WTC11 (cell line): ENCODE measurements at regions not wholly inside any gene's neighbourhood (a gene's known extent, or its start where the extent isn't known, plus 50 kb on each side); places are given as distances from the start of the nearest gene placed in this dataset.

ENCODE experiments used
- ATAC-seq: fragments of 200-7000 bp; cut with Tn5 transposase; 2 replicates; pipeline ENCODE4 v1.10.0; 2021; ENCODE audit warnings: mild to moderate bottlenecking, moderate library complexity
- CTCF ChIA-PET: fragments of 300-600 bp; sonication (Branson Sonifier 250); formaldehyde crosslinking; loops from one replicate; lab custom pipeline; 2021; ENCODE audit warnings: antibody characterized with exemption; lab: Charles Lee
- POLR2A ChIA-PET: fragments of 350-600 bp; sonication (Branson Sonifier 250); formaldehyde crosslinking; loops from one replicate; lab custom pipeline; 2021; ENCODE audit warnings: antibody characterized with exemption; lab: Charles Lee
- DNase-seq: peaks from one replicate; pipeline ENCODE4 v3.0.0; 2021; ENCODE audit warnings: low spot score
- H3K27ac Mint-ChIP-seq: 2 replicates; pipeline ENCODE4 v1.8.0; 2021; ENCODE audit warnings: mixed read lengths
- H3K27me3 Mint-ChIP-seq: 2 replicates; pipeline ENCODE4 v1.8.0; 2021; ENCODE audit warnings: low read depth, mild to moderate bottlenecking, moderate library complexity, mixed read lengths
- H3K36me3 Mint-ChIP-seq: 2 replicates; pipeline ENCODE4 v1.8.0; 2021; ENCODE audit warnings: mixed read lengths
- H3K4me1 Mint-ChIP-seq: 2 replicates; pipeline ENCODE4 v1.8.0; 2022; ENCODE audit warnings: mixed read lengths
- H3K4me3 Mint-ChIP-seq: 2 replicates; pipeline ENCODE4 v1.8.0; 2021; ENCODE audit warnings: mild to moderate bottlenecking, moderate library complexity, mixed read lengths
- H3K9me3 Mint-ChIP-seq: 2 replicates; pipeline ENCODE4 v1.8.0; 2021; ENCODE audit warnings: mixed read lengths
- ARID4B ChIP-seq: sonication (generic); formaldehyde crosslinking; IDR thresholded peaks from 2 replicates; pipeline ENCODE4 v1.8.0; 2023; ENCODE audit warnings: missing genetic modification reagents, mild to moderate bottlenecking, borderline replicate concordance
- ETV6 ChIP-seq: sonication (generic); formaldehyde crosslinking; IDR thresholded peaks from 2 replicates; pipeline ENCODE4 v1.8.1; 2022; ENCODE audit warnings: mild to moderate bottlenecking, missing genetic modification reagents
- FOXP4 ChIP-seq: sonication (generic); formaldehyde crosslinking; IDR thresholded peaks from 2 replicates; pipeline ENCODE4 v1.8.0; 2022; ENCODE audit warnings: mild to moderate bottlenecking, missing genetic modification reagents
- GABPB1 ChIP-seq: sonication (generic); formaldehyde crosslinking; IDR thresholded peaks from 2 replicates; pipeline ENCODE4 v1.8.1; 2023; ENCODE audit warnings: mild to moderate bottlenecking, missing genetic modification reagents
- GRHL2 ChIP-seq: fragments of 250-450 bp; sonication (Bioruptor Pico); IDR thresholded peaks from 2 replicates; pipeline ENCODE4 v1.8.0; 2022; ENCODE audit warnings: mild to moderate bottlenecking, moderate library complexity; ENCODE audit not compliant: insufficient replicate concordance, severe bottlenecking
- GTF2I ChIP-seq: fragments of 250-450 bp; sonication (Bioruptor Pico); conservative IDR thresholded peaks from 2 replicates; pipeline ENCODE4 v1.4.0; 2021; ENCODE audit warnings: mild to moderate bottlenecking
- MAX ChIP-seq: sonication (generic); formaldehyde crosslinking; IDR thresholded peaks from 2 replicates; pipeline ENCODE4 v1.8.0; 2022; ENCODE audit warnings: mild to moderate bottlenecking, missing genetic modification reagents
- NFE2L1 ChIP-seq: sonication (generic); formaldehyde crosslinking; IDR thresholded peaks from 2 replicates; pipeline ENCODE4 v1.8.1; 2023; ENCODE audit warnings: missing genetic modification reagents
- NFYB ChIP-seq: sonication (generic); formaldehyde crosslinking; conservative IDR thresholded peaks from 2 replicates; pipeline ENCODE4 v1.8.0; 2022; ENCODE audit warnings: low read depth, missing genetic modification reagents
- PRRX2 ChIP-seq: fragments of 250-450 bp; sonication (Bioruptor Pico); IDR thresholded peaks from 2 replicates; pipeline ENCODE4 v1.8.0; 2021; ENCODE audit warnings: mild to moderate bottlenecking
- SMAD4 ChIP-seq: sonication (generic); formaldehyde crosslinking; IDR thresholded peaks from 2 replicates; pipeline ENCODE4 v1.8.0; 2022; ENCODE audit warnings: mild to moderate bottlenecking, missing genetic modification reagents
- TEAD1 ChIP-seq: sonication (generic); formaldehyde crosslinking; IDR thresholded peaks from 2 replicates; pipeline ENCODE4 v1.8.0; 2022; ENCODE audit warnings: mild to moderate bottlenecking, missing genetic modification reagents
- ZBTB43 ChIP-seq: sonication (generic); formaldehyde crosslinking; IDR thresholded peaks from 2 replicates; pipeline ENCODE4 v1.8.1; 2023; ENCODE audit warnings: mild to moderate bottlenecking, missing genetic modification reagents
- ZNF138 ChIP-seq: sonication (generic); formaldehyde crosslinking; conservative IDR thresholded peaks from 2 replicates; pipeline ENCODE4 v1.8.1; 2022; ENCODE audit warnings: mild to moderate bottlenecking, moderate library complexity, missing genetic modification reagents
- ZNF263 ChIP-seq: sonication (generic); formaldehyde crosslinking; IDR thresholded peaks from 2 replicates; pipeline ENCODE4 v1.8.1; 2022; ENCODE audit warnings: low read depth, mild to moderate bottlenecking, moderate library complexity, missing genetic modification reagents
- ZNF416 ChIP-seq: fragments of 250-450 bp; sonication (Bioruptor Pico); IDR thresholded peaks from 2 replicates; pipeline ENCODE4 v1.9.0; 2021; ENCODE audit warnings: mild to moderate bottlenecking, inconsistent platforms
- ZNF671 ChIP-seq: fragments of 250-450 bp; sonication (Bioruptor Pico); IDR thresholded peaks from 2 replicates; pipeline ENCODE4 v1.8.0; 2021; ENCODE audit warnings: mild to moderate bottlenecking
- TF ChIP-seq, protein P1 (sequence below): fragments of 200-600 bp; IDR thresholded peaks from 2 replicates; pipeline ENCODE4 v1.8.0; 2022; ENCODE audit warnings: antibody characterized with exemption
- TF ChIP-seq, protein P2 (sequence below): sonication (generic); formaldehyde crosslinking; IDR thresholded peaks from 2 replicates; pipeline ENCODE4 v1.8.0; 2023; ENCODE audit warnings: mild to moderate bottlenecking, missing genetic modification reagents

DNA sequence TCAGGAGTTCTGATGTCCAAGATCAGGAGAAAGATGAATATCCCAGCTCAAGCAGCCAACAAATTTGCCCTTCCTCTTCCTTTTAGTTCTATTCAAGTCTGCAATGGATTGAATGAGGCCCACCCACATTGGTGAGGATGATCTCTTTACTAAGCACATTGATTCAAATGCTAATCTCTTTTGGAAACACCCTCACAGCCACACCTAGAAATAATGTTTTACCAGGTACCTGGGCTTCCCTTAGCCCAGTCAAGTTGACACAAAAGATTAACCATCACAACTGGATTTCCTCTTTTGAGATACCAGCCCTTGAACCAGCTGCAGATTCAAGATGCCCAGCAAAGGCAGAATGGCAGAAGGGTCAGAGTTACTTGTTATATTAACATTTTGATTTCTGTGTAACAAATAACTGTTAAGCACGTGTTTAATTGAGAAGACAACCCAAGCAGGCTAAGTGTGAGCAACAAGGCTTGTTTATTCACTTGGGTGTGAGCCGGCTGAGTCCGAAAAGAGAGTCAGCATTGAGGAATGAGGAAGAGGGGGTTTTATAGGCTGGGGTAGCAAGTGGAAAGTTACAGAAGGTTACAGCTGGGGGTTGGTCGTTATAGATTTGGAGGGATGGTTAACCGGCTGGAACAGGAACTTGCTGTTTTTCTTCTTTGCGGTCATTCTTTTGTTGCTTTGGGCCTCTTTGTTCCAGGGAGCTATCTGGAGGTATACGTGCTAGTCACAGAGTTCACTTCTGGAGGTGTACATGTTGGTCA lies 180.3 kb downstream of the EMP1 start:
- CTCF ChIA-PET: interaction anchor here (0.6 to 6.4 kb wide), 3 partner anchors 15 to 121 kb away, joined by 3 to 59 read pairs (median 3); no protein-coding TSS in a partner anchor
- DNase-seq: no peak
- no peak overlapping the region for H3K4me3 Mint-ChIP-seq
- H3K9me3 Mint-ChIP-seq: peaks cover 15% of the 10 kb centered on the region
- peak; percentile 82 for TF ChIP-seq ZNF416
- no peak for TF ChIP-seq GRHL2 (CRISPR knock-in tag)
- TF ChIP-seq, all 79 proteins: peak for 1
- Mint-ChIP-seq H3K27ac (no peak overlapping the region), H3K36me3 (peaks cover 16% of the 10 kb centered on the region), H3K4me1 (peaks cover 8% of the 10 kb centered on the region), H3K27me3 (no peaks in the 10 kb centered on the region; the same call in none of the 2 replicates)
- peak; percentile 44 for ATAC-seq
- POLR2A ChIA-PET: no interaction called here

DNA sequence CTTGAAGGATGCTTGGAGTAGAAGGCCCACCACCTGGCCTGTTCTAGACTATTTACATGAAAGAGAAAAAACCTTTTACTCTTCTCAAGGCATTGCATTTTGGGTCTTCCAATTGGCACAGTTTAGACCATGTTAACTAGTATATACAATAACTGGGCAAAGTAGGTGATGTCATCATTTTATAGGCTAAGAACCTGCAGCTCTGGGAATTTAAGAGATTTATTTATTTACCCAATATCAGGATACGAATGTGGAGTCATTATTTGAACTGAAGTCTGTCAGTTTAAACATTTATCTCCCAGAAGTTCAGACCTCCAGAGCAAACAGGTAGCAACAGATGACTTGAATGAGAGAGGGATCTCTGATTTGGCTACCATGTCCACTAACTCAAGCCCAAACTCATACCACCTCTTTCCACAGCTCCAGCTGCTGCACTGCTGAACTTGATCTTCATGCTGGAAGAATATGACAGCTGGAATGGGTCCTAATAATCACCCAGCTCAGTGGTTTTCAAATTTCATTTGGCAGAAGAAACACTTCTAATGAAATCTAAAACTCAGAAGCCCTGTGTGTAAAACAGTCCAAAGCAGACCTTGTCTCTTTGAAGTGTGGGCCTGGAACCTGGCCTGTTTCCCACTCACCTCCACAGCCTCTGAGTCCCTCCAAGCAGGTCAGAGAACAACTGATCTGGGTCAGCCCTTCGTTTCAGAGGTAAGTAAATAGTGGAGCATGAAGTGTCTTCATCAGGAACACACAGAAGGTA lies 179.2 kb downstream of the EMP1 start:
- Mint-ChIP-seq H3K36me3 (peaks cover 16% of the 10 kb centered on the region), H3K27me3 (peaks cover 2% of the 10 kb centered on the region), H3K27ac (no peak overlapping the region), H3K4me3 (no peak overlapping the region), H3K9me3 (peaks cover 15% of the 10 kb centered on the region), H3K4me1 (peaks cover 8% of the 10 kb centered on the region)
- ChIA-PET POLR2A (no interaction called here), CTCF (interaction anchor here (0.6 to 6.4 kb wide), 2 partner anchors 14 to 120 kb away, joined by 3 to 59 read pairs; no protein-coding TSS in a partner anchor)
- DNase-seq (no peak), ATAC-seq (no peak)
- TF ChIP-seq ZBTB43 (CRISPR knock-in tag): no peak
- no peak for TF ChIP-seq ZNF263 (CRISPR knock-in tag)
- no peak for TF ChIP-seq PRRX2 (CRISPR knock-in tag)
- TF ChIP-seq ZNF671 (CRISPR knock-in tag): no peak
- no peak for TF ChIP-seq GTF2I (CRISPR knock-in tag)
- TF ChIP-seq, protein P1, sequence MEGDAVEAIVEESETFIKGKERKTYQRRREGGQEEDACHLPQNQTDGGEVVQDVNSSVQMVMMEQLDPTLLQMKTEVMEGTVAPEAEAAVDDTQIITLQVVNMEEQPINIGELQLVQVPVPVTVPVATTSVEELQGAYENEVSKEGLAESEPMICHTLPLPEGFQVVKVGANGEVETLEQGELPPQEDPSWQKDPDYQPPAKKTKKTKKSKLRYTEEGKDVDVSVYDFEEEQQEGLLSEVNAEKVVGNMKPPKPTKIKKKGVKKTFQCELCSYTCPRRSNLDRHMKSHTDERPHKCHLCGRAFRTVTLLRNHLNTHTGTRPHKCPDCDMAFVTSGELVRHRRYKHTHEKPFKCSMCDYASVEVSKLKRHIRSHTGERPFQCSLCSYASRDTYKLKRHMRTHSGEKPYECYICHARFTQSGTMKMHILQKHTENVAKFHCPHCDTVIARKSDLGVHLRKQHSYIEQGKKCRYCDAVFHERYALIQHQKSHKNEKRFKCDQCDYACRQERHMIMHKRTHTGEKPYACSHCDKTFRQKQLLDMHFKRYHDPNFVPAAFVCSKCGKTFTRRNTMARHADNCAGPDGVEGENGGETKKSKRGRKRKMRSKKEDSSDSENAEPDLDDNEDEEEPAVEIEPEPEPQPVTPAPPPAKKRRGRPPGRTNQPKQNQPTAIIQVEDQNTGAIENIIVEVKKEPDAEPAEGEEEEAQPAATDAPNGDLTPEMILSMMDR: no peak
- TF ChIP-seq, protein P2, sequence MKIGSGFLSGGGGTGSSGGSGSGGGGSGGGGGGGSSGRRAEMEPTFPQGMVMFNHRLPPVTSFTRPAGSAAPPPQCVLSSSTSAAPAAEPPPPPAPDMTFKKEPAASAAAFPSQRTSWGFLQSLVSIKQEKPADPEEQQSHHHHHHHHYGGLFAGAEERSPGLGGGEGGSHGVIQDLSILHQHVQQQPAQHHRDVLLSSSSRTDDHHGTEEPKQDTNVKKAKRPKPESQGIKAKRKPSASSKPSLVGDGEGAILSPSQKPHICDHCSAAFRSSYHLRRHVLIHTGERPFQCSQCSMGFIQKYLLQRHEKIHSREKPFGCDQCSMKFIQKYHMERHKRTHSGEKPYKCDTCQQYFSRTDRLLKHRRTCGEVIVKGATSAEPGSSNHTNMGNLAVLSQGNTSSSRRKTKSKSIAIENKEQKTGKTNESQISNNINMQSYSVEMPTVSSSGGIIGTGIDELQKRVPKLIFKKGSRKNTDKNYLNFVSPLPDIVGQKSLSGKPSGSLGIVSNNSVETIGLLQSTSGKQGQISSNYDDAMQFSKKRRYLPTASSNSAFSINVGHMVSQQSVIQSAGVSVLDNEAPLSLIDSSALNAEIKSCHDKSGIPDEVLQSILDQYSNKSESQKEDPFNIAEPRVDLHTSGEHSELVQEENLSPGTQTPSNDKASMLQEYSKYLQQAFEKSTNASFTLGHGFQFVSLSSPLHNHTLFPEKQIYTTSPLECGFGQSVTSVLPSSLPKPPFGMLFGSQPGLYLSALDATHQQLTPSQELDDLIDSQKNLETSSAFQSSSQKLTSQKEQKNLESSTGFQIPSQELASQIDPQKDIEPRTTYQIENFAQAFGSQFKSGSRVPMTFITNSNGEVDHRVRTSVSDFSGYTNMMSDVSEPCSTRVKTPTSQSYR (CRISPR knock-in tag): no peak
- no peak for TF ChIP-seq NFE2L1 (CRISPR knock-in tag)
- TF ChIP-seq MAX (CRISPR knock-in tag): no peak
- no peak for TF ChIP-seq NFYB (CRISPR knock-in tag)
- no peak for TF ChIP-seq SMAD4 (CRISPR knock-in tag)
- no peak for TF ChIP-seq FOXP4 (CRISPR knock-in tag)
- TF ChIP-seq ETV6: no peak
- TF ChIP-seq TEAD1 (CRISPR knock-in tag): no peak
- no peak for TF ChIP-seq ZNF138 (CRISPR knock-in tag)
- no peak for TF ChIP-seq ARID4B (CRISPR knock-in tag)
- TF ChIP-seq GABPB1 (CRISPR knock-in tag): no peak
